K562 (cell line): ENCODE measurements at regions not wholly inside any gene's neighbourhood (a gene's known extent, or its start where the extent isn't known, plus 50 kb on each side); places are given as distances from the start of the nearest gene placed in this dataset.

ENCODE experiments used
- ATAC-seq: fragments of 200-7000 bp; cut with Tn5 transposase; 3 replicates; pipeline ENCODE4 v1.9.1; 2020; ENCODE audit warnings: moderate library complexity
- BruUV-seq: library from RNA; stranded (reverse); fragments of 400-500 nt; replicated peaks from 2 replicates; lab custom pipeline; 2021; lab: Mats Ljungman, UMichigan
- CTCF ChIA-PET: fragments of 300-600 bp; formaldehyde crosslinking; extraction: SDS; loops from one replicate; lab custom pipeline; 2021; ENCODE audit warnings: low intra/inter-chr PET ratio; lab: Yijun Ruan, JAX
- POLR2A ChIA-PET: fragments of 300-600, 350-650 bp; sonication (Branson Sonifier 250); formaldehyde crosslinking; extraction: SDS; loops from one replicate; lab custom pipeline; 2021; ENCODE audit warnings: antibody characterized with exemption, inconsistent platforms; lab: Yijun Ruan, JAX
- DNase-seq, 4 experiments: peaks; one replicate each; pipeline versions ENCODE4 v3.0.0 to v3.0.0-alpha.2; 2011 to 2018; ENCODE audit warnings: low spot score in 3 of 4, mixed read lengths in 3 of 4; ENCODE audit errors: extremely low read depth in 1 of 4
- FAIRE-seq: peaks from 2 replicates; lab custom pipeline; 2011; peaks lifted over from hg19 to GRCh38; lab: Jason Lieb, UNC
- H2AFZ ChIP-seq: 2 replicates; pipeline ENCODE4 v1.6.0; 2011; ENCODE audit warnings: low read depth, low read length, control low read depth, inconsistent platforms
- H3K27ac ChIP-seq: fragments of 200-600 bp; 3 replicates; pipeline ENCODE4 v1.8.0; 2011; ENCODE audit warnings: low read depth, mild to moderate bottlenecking, control low read depth, inconsistent platforms, low read length, moderate library complexity, mixed read lengths; ENCODE audit errors: extremely low read depth
- H3K27me3 ChIP-seq, 2 experiments: fragments of 300-600 bp in 1 of 2; 2 replicates in 1 of 2; 3 replicates in 1 of 2; pipeline versions ENCODE4 v1.6.0 to v1.8.0; 2011; ENCODE audit warnings: inconsistent platforms in 2 of 2, low read length in 2 of 2, mild to moderate bottlenecking in 1 of 2, mixed read lengths in 1 of 2, moderate library complexity in 1 of 2; ENCODE audit not compliant: control insufficient read depth in 2 of 2, insufficient read depth in 2 of 2
- H3K36me3 ChIP-seq: fragments of 300-600 bp; 3 replicates; pipeline ENCODE4 v1.8.0; 2011; ENCODE audit warnings: mild to moderate bottlenecking, low read length, inconsistent platforms; ENCODE audit not compliant: control insufficient read depth, insufficient read depth
- H3K4me1 ChIP-seq, 2 experiments: fragments of 200-600 bp in 1 of 2; replicated peaks in 1 of 2; 2 replicates in 1 of 2; 3 replicates in 1 of 2; pipeline versions ENCODE4 v1.5.1 to v1.8.0; 2011; ENCODE audit warnings: inconsistent platforms in 2 of 2, low read length in 2 of 2, mild to moderate bottlenecking in 1 of 2, mixed read lengths in 1 of 2, moderate library complexity in 1 of 2; ENCODE audit not compliant: control insufficient read depth in 2 of 2, insufficient read depth in 2 of 2
- H3K4me2 ChIP-seq: 2 replicates; pipeline ENCODE4 v1.6.1; 2011; ENCODE audit warnings: low read length, control low read depth, inconsistent platforms, mixed read lengths; ENCODE audit not compliant: insufficient read depth
- H3K4me3 ChIP-seq: fragments of 200-600 bp; sonication (generic), shearing (Covaris generic); 2 replicates; pipeline ENCODE4 v1.5.1; 2016; ENCODE audit warnings: control low read depth, inconsistent platforms
- H3K79me2 ChIP-seq: fragments of 200-600 bp; 3 replicates; pipeline ENCODE4 v1.8.0; 2011; ENCODE audit warnings: low read length, inconsistent platforms; ENCODE audit not compliant: control insufficient read depth, insufficient read depth
- H3K9ac ChIP-seq, 2 experiments: 2 replicates each; pipeline versions ENCODE4 v1.6.0 to v1.6.1; 2011; ENCODE audit warnings: low read depth in 2 of 2, low read length in 2 of 2, control low read depth in 1 of 2, inconsistent platforms in 1 of 2, mild to moderate bottlenecking in 1 of 2, mixed read lengths in 1 of 2; ENCODE audit not compliant: insufficient read depth in 1 of 2
- H3K9me1 ChIP-seq: one replicate; pipeline ENCODE4 v1.6.0; 2011; ENCODE audit warnings: inconsistent platforms, mild to moderate bottlenecking, low read length, moderate library complexity; ENCODE audit not compliant: control insufficient read depth, insufficient read depth
- H3K9me3 ChIP-seq: replicated peaks from 2 replicates; pipeline ENCODE4 v1.5.1; 2011; ENCODE audit warnings: low read depth, low read length, inconsistent platforms; ENCODE audit not compliant: control insufficient read depth, insufficient read depth
- H4K20me1 ChIP-seq: replicated peaks from 2 replicates; pipeline ENCODE4 v1.6.1; 2011; ENCODE audit warnings: low read length, inconsistent platforms, mixed read lengths; ENCODE audit not compliant: control insufficient read depth, insufficient read depth
- ADNP ChIP-seq: fragments of 200-800 bp; sonication (Bioruptor generic); IDR thresholded peaks from 2 replicates; pipeline ENCODE4 v1.6.1; 2016; ENCODE audit warnings: missing genetic modification characterization, missing compliant biosample characterization
- CEBPG ChIP-seq, 3 experiments: fragments of 200-800 bp in 1 of 3; sonication (Bioruptor generic) in 1 of 3; sonication (generic) in 1 of 3; formaldehyde crosslinking in 1 of 3; IDR thresholded peaks in 2 of 3; conservative IDR thresholded peaks in 1 of 3; 2 replicates each; pipeline versions ENCODE4 v1.6.1 to v1.8.0; 2016 to 2022; ENCODE audit warnings: missing compliant biosample characterization in 2 of 3, missing genetic modification characterization in 2 of 3, mild to moderate bottlenecking in 1 of 3, missing genetic modification reagents in 1 of 3
- HES1 ChIP-seq: fragments of 450-650 bp; IDR thresholded peaks from 2 replicates; pipeline ENCODE4 v1.6.1; 2016; ENCODE audit warnings: low read depth, mild to moderate bottlenecking, moderate library complexity
- SOX6 ChIP-seq: fragments of 450-650 bp; IDR thresholded peaks from 2 replicates; pipeline ENCODE4 v1.6.1; 2014; ENCODE audit warnings: mild to moderate bottlenecking
- XRCC3 ChIP-seq: fragments of 450-650 bp; IDR thresholded peaks from 2 replicates; pipeline ENCODE4 v1.6.1; 2017; ENCODE audit warnings: mild to moderate bottlenecking, moderate library complexity
- ZNF217 ChIP-seq: sonication (generic); formaldehyde crosslinking; IDR thresholded peaks from 2 replicates; pipeline ENCODE4 v1.8.0; 2022; ENCODE audit warnings: mild to moderate bottlenecking, missing genetic modification reagents
- ZNF75A ChIP-seq: fragments of 450-650 bp; formaldehyde crosslinking; IDR thresholded peaks from 2 replicates; pipeline ENCODE4 v1.4.0; 2020; ENCODE audit warnings: mild to moderate bottlenecking
- ZNF76 ChIP-seq: fragments of 250-450 bp; sonication (Bioruptor Pico); IDR thresholded peaks from 2 replicates; pipeline ENCODE4 v1.4.0; 2020; ENCODE audit warnings: mild to moderate bottlenecking, moderate library complexity, borderline replicate concordance
- WGBS: fragments of 100-300 bp; shearing (Covaris generic); methylation state at CpG from one replicate; pipeline ENCODE4 v1.1.6; 2016; ENCODE audit warnings: low coverage, mixed read lengths; ENCODE audit not compliant: insufficient coverage; ENCODE audit errors: missing lambda C conversion rate; 5-methylcytosine and 5-hydroxymethylcytosine counted together
- in situ Hi-C: fragments of 300-500 bp; cut with MboI; formaldehyde crosslinking; loops from 4 replicates; pipeline ENCODE4 v1.15.0; 2018; ENCODE audit warnings: inconsistent platforms, mixed read lengths
- intact Hi-C: fragments of 100-400 bp; cut with micrococcal nuclease; formaldehyde crosslinking; loops from 2 replicates; pipeline ENCODE4 v1.14.2; 2022
- TF ChIP-seq, protein P1 (sequence below): fragments of 250-450 bp; sonication (Bioruptor Pico); IDR thresholded peaks from 2 replicates; pipeline ENCODE4 v1.8.0; 2021; ENCODE audit warnings: mild to moderate bottlenecking, moderate library complexity

DNA sequence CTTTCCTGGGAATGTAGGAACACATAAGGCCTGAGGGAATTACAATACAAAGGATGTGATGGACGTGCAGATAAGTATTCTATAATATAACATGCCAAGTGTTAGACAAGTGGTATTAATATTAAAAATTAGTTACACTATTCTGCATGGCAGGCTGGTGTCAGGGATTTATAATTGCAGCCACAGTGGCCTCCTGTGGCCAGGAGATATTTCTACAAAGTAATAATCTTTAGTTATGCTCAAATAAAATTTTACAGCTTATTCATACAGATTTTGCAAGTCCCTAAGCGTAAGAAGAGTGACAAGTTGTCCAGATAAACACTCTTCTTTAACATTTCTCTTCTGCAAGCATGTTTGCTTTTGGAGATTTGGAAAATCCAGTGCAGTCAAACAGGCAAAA lies 90.4 kb upstream of the CBLN2 start:
- FAIRE-seq (no peak), DNase-seq (no peak), ATAC-seq (no peak)
- Histone ChIP-seq H3K9me3 (no peaks in the 10 kb centered on the region), H3K4me3 (no peak overlapping the region), H4K20me1 (no peaks in the 10 kb centered on the region), H3K27ac (no peak overlapping the region), H3K4me2 (no peak overlapping the region), H3K4me1 (no peaks in the 10 kb centered on the region), H3K36me3 (no peaks in the 10 kb centered on the region), H3K9ac (no peak overlapping the region), H2AFZ (no peak overlapping the region), H3K9me1 (no peaks in the 10 kb centered on the region), H3K27me3 (no peaks in the 10 kb centered on the region), H3K79me2 (no peaks in the 10 kb centered on the region)
- ChIA-PET POLR2A (no interaction called here), CTCF (no interaction called here)
- intact Hi-C loops = no loop called here
- 5% methylated on average over 2 of the region's 2 CpGs for WGBS
- BruUV-seq = no TSS peak
- in situ Hi-C loops = no loop called here
- no peak for TF ChIP-seq ZNF76
- no peak for TF ChIP-seq ZNF75A
- no peak for TF ChIP-seq ADNP (tag)
- no peak for TF ChIP-seq ZNF217 (CRISPR knock-in tag)
- TF ChIP-seq CEBPG (CRISPR knock-in tag; IDR thresholded peaks at IDR 0.05) = no peak
- TF ChIP-seq CEBPG (tag; conservative IDR thresholded peaks at IDR 0.05 in 1 of 2, IDR thresholded peaks at IDR 0.05 in 1 of 2) = no peak
- TF ChIP-seq, protein P1, sequence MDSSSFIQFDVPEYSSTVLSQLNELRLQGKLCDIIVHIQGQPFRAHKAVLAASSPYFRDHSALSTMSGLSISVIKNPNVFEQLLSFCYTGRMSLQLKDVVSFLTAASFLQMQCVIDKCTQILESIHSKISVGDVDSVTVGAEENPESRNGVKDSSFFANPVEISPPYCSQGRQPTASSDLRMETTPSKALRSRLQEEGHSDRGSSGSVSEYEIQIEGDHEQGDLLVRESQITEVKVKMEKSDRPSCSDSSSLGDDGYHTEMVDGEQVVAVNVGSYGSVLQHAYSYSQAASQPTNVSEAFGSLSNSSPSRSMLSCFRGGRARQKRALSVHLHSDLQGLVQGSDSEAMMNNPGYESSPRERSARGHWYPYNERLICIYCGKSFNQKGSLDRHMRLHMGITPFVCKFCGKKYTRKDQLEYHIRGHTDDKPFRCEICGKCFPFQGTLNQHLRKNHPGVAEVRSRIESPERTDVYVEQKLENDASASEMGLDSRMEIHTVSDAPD = no peak
- no peak for TF ChIP-seq HES1
- TF ChIP-seq XRCC3 = no peak
- TF ChIP-seq SOX6 = no peak
